ENCODE measurements at regions not wholly inside any gene's neighbourhood (a gene's known extent, or its start where the extent isn't known, plus 50 kb on each side); places are given as distances from the start of the nearest gene placed in this dataset.

GRCh38 chr5:30030101-30030500 is 1163.4 kb upstream of the CDH6 start:
- no peak for DNase-seq (ENCODE audit: low spot score)
- no peak for TF ChIP-seq CTCF (IDR thresholded peaks at IDR 0.05; ENCODE audit: extremely low read depth, insufficient read depth, missing control alignments)
- in situ Hi-C loops (cut with MboI; ENCODE audit: low pct_unique_long_range_greater_than_20kb, low sequenced_read_pairs, unreplicated experiment), result no loop called here

DNA sequence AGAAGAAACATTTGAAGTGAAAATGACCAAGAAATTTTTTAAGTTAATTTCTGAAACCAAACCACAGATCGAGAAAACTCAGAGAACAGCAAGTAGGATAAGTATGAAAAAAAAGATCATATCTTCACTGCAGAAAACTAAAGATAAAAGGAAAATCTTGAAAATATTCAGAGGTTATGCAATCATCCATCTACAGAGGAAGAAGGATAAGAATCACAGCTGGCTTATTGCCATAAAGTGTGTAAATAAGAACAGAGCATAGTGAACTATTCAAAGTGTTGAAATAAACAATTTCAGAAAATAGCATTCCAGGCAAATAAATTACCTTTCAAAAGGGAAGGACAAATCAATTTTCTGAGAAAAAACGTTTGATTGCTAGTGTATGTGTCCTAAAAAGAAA is 1191.7 kb upstream of the CDH6 start:
- DNase-seq (ENCODE audit: low spot score), result no peak
- no peak for TF ChIP-seq CTCF (IDR thresholded peaks at IDR 0.05; ENCODE audit: extremely low read depth, insufficient read depth, missing control alignments)
- in situ Hi-C loops (cut with MboI; ENCODE audit: low pct_unique_long_range_greater_than_20kb, low sequenced_read_pairs, unreplicated experiment), result no loop called here

- no peak for TF ChIP-seq CTCF (IDR thresholded peaks at IDR 0.05; ENCODE audit: extremely low read depth, insufficient read depth, missing control alignments)
- no peak for DNase-seq (ENCODE audit: low spot score)
- in situ Hi-C loops (cut with MboI; ENCODE audit: low pct_unique_long_range_greater_than_20kb, low sequenced_read_pairs, unreplicated experiment), result no loop called here
Observed at GRCh38 chr5:30000231-30000630, 1193.3 kb upstream of the CDH6 start.

DNA sequence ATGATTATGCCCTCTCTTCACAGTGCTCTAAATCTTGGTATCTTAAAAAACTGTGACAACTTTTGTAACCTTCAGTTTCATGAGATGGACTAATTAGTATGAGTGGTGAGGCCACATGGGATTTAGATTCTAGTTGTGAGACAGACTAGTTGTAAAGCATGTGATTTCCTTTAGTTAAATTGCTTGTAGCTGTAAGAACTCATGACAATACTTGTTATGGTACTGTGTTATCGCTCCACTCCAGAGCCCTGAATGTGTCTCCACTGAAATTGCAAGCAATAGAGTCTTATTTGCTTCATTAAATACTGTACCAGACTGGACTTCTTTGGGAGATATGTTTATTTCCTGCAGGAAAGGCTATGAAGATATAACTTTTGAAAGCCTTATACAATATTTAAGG is 1198.3 kb upstream of the CDH6 start:
- no peak for DNase-seq (ENCODE audit: low spot score)
- in situ Hi-C loops (cut with MboI; ENCODE audit: low pct_unique_long_range_greater_than_20kb, low sequenced_read_pairs, unreplicated experiment), result no loop called here
- no peak for TF ChIP-seq CTCF (IDR thresholded peaks at IDR 0.05; ENCODE audit: extremely low read depth, insufficient read depth, missing control alignments)

GRCh38 chr5:29994519-29994918 is 1199.0 kb upstream of the CDH6 start:
- TF ChIP-seq CTCF (IDR thresholded peaks at IDR 0.05; ENCODE audit: extremely low read depth, insufficient read depth, missing control alignments), result no peak
- in situ Hi-C loops (cut with MboI; ENCODE audit: low pct_unique_long_range_greater_than_20kb, low sequenced_read_pairs, unreplicated experiment), result no loop called here
- DNase-seq (ENCODE audit: low spot score), result no peak

DNA sequence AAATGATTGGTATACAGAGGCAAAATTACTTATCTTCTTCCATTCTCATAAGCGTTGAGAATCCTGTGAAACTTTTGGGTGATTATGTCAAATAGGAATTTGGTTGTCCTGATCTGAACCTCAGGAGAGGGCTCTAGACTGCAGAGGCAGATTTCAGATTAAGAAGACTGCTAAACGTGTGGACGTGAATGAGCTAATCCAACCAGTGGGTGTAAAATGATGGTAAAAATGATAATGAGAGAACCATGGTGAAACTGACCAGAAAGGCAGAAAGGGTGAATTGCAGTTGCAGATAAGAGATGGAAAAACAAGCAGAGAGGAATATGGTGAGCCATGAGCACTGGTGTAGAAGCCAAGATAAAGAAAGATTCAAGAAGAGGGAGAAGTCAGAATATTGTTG is 1200.2 kb upstream of the CDH6 start:
- in situ Hi-C loops (cut with MboI; ENCODE audit: low pct_unique_long_range_greater_than_20kb, low sequenced_read_pairs, unreplicated experiment), result no loop called here
- TF ChIP-seq CTCF (IDR thresholded peaks at IDR 0.05; ENCODE audit: extremely low read depth, insufficient read depth, missing control alignments), result no peak
- DNase-seq (ENCODE audit: low spot score), result no peak

- DNase-seq (ENCODE audit: low spot score), result no peak
- TF ChIP-seq CTCF (IDR thresholded peaks at IDR 0.05; ENCODE audit: extremely low read depth, insufficient read depth, missing control alignments), result no peak
- in situ Hi-C loops (cut with MboI; ENCODE audit: low pct_unique_long_range_greater_than_20kb, low sequenced_read_pairs, unreplicated experiment), result no loop called here
Observed at GRCh38 chr5:29992248-29992647, 1201.2 kb upstream of the CDH6 start.
